GM12891 (cell line): ENCODE measurements at regions not wholly inside any gene's neighbourhood (a gene's known extent, or its start where the extent isn't known, plus 50 kb on each side); places are given as distances from the start of the nearest gene placed in this dataset.
"Not testable (repeated sequence)": the region's sequence is repeated elsewhere in the genome, so short reads cannot be mapped to it uniquely, and the experiment has no call there.

Experiments
- DNase-seq: peaks from one replicate; pipeline ENCODE4 v3.0.0; 2011; ENCODE audit warnings: low spot score; ENCODE audit not compliant: insufficient read length
- FAIRE-seq: peaks from 2 replicates; lab custom pipeline; 2011; peaks lifted over from hg19 to GRCh38; lab: Jason Lieb, UNC
- PAX5 ChIP-seq: IDR thresholded peaks from 2 replicates; pipeline ENCODE4 v1.6.1; 2011; ENCODE audit warnings: low read length, moderate library complexity, mild to moderate bottlenecking; ENCODE audit not compliant: insufficient read depth, severe bottlenecking
- POLR2A ChIP-seq: IDR thresholded peaks from 2 replicates; pipeline ENCODE4 v1.6.1; 2011; ENCODE audit warnings: low read depth, low read length, control low read depth
- POLR2AphosphoS5 ChIP-seq: IDR thresholded peaks from 2 replicates; pipeline ENCODE4 v1.6.1; 2011; ENCODE audit warnings: low read depth, low read length, control low read depth
- POU2F2 ChIP-seq: IDR thresholded peaks from 2 replicates; pipeline ENCODE4 v1.6.1; 2011; ENCODE audit warnings: low read depth, mild to moderate bottlenecking, control low read depth, low read length, moderate library complexity
- SPI1 ChIP-seq: IDR thresholded peaks from 2 replicates; pipeline ENCODE4 v1.6.1; 2011; ENCODE audit warnings: low read depth, low read length, control low read depth
- TAF1 ChIP-seq: IDR thresholded peaks from 2 replicates; pipeline ENCODE4 v1.6.1; 2011; ENCODE audit warnings: low read depth, low read length, control low read depth

GRCh38 chr20:5696011-5696559, 54.1 kb upstream of the SHLD1 start:
- FAIRE-seq: no peak
- DNase-seq: no peak
- TF ChIP-seq POLR2AphosphoS5 (no peak), POU2F2 (no peak), SPI1 (no peak), TAF1 (no peak), PAX5 (no peak), POLR2A (no peak)

GRCh38 chr20:5691918-5692618, 58.1 kb upstream of the SHLD1 start:
- TF ChIP-seq TAF1 (no peak), PAX5 (peak; percentile 88), POU2F2 (0 out of 2 replicates have a peak, but pooled peaks have one; percentile 62)
- peak; percentile 93 for FAIRE-seq
- peak; percentile 67 for DNase-seq

DNA sequence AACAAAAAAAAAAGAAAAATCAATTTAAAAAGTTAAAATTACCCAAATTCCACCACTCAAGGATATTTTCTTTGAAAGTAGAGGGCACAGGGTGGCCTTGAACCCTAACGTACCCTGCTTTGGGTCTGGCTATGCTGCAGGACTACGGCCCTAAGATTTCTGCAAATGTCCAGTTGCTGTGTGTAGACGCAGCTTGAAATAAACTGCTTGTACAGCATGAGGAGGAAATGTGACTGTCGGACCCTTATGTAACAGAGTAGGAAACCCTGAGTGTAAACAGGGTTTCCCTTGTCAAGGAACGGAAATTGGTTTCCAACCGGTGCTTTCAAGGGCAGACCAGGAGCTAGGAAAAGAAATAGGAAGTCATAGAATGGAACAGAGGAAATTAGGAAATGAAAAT, 60.7 kb upstream of the SHLD1 start:
- no peak for DNase-seq
- no peak for FAIRE-seq
- no peak for TF ChIP-seq POLR2A
- TF ChIP-seq TAF1: no peak
- TF ChIP-seq PAX5: no peak
- no peak for TF ChIP-seq POLR2AphosphoS5
- TF ChIP-seq POU2F2: no peak
- no peak for TF ChIP-seq SPI1

DNA sequence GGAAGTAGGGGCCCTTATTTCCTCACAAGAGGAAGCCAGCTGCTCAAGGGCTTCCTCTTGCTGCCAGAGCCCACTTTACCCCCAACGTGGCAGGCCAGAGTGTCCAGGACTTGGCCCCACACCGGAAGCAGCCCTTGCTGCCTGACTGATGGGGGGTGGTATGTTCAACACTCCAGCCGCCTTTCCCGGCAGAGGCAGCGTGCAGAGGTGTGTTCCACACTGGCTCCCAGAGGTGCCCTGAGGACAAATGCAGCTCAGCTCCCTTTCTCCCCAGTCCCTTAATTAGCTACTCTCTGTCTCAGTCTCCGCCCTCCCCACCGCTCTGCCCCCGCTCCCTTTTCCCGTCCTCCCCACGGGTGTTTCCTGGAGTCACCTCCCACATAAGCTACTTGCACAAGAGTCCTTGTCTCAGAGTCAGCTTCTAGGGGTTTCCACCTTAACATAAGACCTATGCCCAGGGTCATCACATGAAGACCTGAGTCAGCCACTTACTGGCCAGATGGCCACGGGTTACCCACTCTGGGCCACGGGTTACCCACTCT, 61.7 kb upstream of the SHLD1 start:
- DNase-seq: no peak
- TF ChIP-seq TAF1 (no peak), POU2F2 (no peak), SPI1 (no peak), PAX5 (no peak), POLR2AphosphoS5 (no peak), POLR2A (no peak)
- no peak for FAIRE-seq

DNA sequence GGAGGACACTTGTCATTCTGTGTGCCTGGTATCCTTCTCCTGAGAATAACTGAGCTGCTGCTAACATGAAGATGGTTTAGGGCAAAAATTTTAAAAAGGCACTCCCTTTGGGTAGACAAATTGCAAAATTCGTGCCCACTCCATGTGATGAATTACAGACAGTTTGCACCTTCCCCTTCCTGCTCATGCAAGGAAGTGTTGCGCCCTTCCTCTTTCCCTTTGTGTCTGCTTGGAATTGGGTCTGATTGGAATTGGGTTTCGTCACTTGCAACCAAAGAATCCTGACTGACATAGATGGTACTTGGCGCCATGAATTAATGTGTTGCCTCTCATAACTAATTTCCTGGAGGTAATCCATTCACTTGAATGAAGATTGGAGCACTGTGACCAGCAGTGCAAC, 62.3 kb upstream of the SHLD1 start:
- FAIRE-seq (no peak), DNase-seq (no peak)
- TF ChIP-seq POLR2A (no peak), TAF1 (no peak), SPI1 (no peak), POU2F2 (no peak), POLR2AphosphoS5 (no peak), PAX5 (no peak)

DNA sequence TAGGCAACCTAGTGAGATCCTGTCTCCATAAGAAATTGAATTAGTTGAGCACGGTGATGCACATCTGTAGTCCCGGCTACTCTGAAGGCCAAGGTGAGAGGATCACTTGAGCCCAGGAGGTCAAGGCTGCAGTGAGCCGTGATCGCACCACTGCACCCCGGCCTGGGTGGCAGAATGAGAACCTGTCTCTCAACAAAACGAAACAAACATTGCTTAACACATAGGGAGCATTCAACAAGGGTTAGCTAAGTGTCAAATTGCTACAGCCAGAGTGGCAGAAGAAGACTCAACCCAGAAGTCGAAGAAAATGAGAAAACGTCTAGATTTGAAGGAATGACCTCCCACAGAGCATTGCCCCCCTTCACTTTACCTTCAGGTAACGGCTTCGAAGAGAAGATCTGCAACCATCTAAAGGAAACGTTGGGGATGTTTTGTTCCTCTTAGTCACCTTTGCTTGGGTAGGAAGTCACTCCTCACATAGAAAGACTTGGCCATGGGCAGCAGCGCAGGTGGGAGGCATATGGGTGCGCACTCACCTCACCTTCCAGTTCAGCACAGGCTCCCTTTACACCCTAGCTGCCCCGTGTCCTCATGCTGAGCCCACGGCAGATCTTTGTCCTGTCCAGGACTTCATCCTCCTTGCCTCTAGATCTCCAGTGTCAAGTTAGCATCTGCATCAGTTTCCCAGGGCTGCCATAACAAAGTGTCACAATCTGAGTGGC, 63.7 kb upstream of the SHLD1 start:
- FAIRE-seq: no peak
- TF ChIP-seq POLR2AphosphoS5: no peak
- no peak for TF ChIP-seq TAF1
- TF ChIP-seq POLR2A: no peak
- TF ChIP-seq SPI1: no peak
- TF ChIP-seq PAX5: no peak
- TF ChIP-seq POU2F2: no peak
- no peak for DNase-seq

- FAIRE-seq, DNase-seq: not testable (repeated sequence)
Measured at GRCh38 chr20:5682556-5682955, 67.6 kb upstream of the SHLD1 start.

DNA sequence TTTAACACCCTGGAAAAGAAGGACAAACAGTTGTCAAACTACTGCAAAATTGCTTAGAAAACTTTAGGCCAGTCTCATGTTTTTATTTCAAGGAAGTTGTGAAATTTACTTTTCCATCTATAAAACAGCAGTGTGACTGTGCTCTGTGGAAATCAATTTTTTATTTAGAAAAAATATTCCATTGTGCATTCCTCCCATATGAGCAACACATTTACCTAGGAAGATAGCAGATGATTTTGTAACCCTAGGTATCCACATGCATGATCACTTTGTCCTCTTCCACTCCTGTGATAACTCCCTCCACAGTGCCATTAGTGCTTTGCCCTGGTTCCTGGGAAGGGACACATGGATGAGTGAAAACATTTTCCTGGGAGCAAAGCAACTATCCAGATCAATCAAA, 69.4 kb upstream of the GPCPD1 start:
- FAIRE-seq (no peak), DNase-seq (no peak)
- TF ChIP-seq TAF1 (no peak), POU2F2 (no peak), SPI1 (no peak), POLR2AphosphoS5 (no peak), POLR2A (no peak), PAX5 (no peak)

GRCh38 chr20:5678777-5679176, 68.0 kb upstream of the GPCPD1 start:
- TF ChIP-seq TAF1 (no peak), PAX5 (no peak), POLR2AphosphoS5 (no peak), POLR2A (no peak), SPI1 (no peak), POU2F2 (no peak)
- DNase-seq (no peak), FAIRE-seq (no peak)

- not testable (repeated sequence) for DNase-seq, FAIRE-seq
Measured at GRCh38 chr20:5677944-5678343, 67.1 kb upstream of the GPCPD1 start.
